ENCODE measurements at regions not wholly inside any gene's neighbourhood (a gene's known extent, or its start where the extent isn't known, plus 50 kb on each side); places are given as distances from the start of the nearest gene placed in this dataset.

DNA sequence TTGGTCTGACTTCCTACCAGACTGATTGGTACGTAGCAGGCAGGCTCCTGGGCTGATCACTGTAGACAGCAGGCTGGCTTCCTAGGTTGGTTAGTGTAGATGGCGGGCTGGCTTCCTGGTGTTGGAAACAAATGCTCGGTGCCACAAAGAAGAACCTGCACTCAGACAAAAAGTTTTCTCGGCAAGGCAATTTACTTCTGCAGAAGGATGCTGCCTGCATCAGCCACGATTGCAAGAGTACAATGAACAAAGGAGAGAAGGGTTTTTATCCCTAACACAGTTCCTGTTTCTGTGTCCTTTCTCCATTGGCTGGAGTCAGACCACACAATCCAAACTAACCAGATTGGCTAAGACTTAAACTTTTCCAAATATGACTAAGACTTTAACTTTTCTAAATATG lies 123.6 kb upstream of the PPP2R2D start:
- TF ChIP-seq, protein P1, sequence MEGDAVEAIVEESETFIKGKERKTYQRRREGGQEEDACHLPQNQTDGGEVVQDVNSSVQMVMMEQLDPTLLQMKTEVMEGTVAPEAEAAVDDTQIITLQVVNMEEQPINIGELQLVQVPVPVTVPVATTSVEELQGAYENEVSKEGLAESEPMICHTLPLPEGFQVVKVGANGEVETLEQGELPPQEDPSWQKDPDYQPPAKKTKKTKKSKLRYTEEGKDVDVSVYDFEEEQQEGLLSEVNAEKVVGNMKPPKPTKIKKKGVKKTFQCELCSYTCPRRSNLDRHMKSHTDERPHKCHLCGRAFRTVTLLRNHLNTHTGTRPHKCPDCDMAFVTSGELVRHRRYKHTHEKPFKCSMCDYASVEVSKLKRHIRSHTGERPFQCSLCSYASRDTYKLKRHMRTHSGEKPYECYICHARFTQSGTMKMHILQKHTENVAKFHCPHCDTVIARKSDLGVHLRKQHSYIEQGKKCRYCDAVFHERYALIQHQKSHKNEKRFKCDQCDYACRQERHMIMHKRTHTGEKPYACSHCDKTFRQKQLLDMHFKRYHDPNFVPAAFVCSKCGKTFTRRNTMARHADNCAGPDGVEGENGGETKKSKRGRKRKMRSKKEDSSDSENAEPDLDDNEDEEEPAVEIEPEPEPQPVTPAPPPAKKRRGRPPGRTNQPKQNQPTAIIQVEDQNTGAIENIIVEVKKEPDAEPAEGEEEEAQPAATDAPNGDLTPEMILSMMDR (IDR thresholded peaks at IDR 0.05), result no peak
- TF ChIP-seq POLR2A (IDR thresholded peaks at IDR 0.05; ENCODE audit: low read depth) (no peak), EP300 (IDR thresholded peaks at IDR 0.05) (no peak)
